ENCODE measurements at regions not wholly inside any gene's neighbourhood (a gene's known extent, or its start where the extent isn't known, plus 50 kb on each side); places are given as distances from the start of the nearest gene placed in this dataset.
"Not testable (repeated sequence)": the region's sequence is repeated elsewhere in the genome, so short reads cannot be mapped to it uniquely, and the experiment has no call there.

- DNase-seq (ENCODE audit: low read depth, low spot score) = no peak
- no peak overlapping the region for H3K9ac ChIP-seq (ENCODE audit: insufficient read length, low read depth)
- no peaks in the 10 kb centered on the region for H3K36me3 ChIP-seq (ENCODE audit: insufficient read depth, insufficient read length, low read length)
- H3K27me3 ChIP-seq (ENCODE audit: insufficient read depth, insufficient read length) = no peaks in the 10 kb centered on the region
- no peaks in the 10 kb centered on the region for H3K4me1 ChIP-seq (ENCODE audit: insufficient read depth, insufficient read length)
- H3K4me3 ChIP-seq (ENCODE audit: insufficient read length, low read depth) = no peak overlapping the region
- no peaks in the 10 kb centered on the region for H3K9me3 ChIP-seq (ENCODE audit: insufficient read depth, low read length)
- TF ChIP-seq ZNF274 (IDR thresholded peaks at IDR 0.05; ENCODE audit: low read depth, low read length) = no peak
- TF ChIP-seq YY1 (IDR thresholded peaks at IDR 0.05; ENCODE audit: insufficient read depth, insufficient read length) = no peak
- no peak for TF ChIP-seq SUZ12 (IDR thresholded peaks at IDR 0.05; ENCODE audit: extremely low read depth, insufficient read depth, insufficient read length)
Measured at GRCh38 chr13:64154514-64154913, 2738.9 kb upstream of the PCDH20 start.

- TF ChIP-seq YY1 (IDR thresholded peaks at IDR 0.05; ENCODE audit: insufficient read depth, insufficient read length) (no peak), ZNF274 (IDR thresholded peaks at IDR 0.05; ENCODE audit: low read depth, low read length) (no peak), SUZ12 (IDR thresholded peaks at IDR 0.05; ENCODE audit: extremely low read depth, insufficient read depth, insufficient read length) (no peak)
- no peak for DNase-seq (ENCODE audit: low read depth, low spot score)
- H3K27me3 ChIP-seq (ENCODE audit: insufficient read depth, insufficient read length) = no peaks in the 10 kb centered on the region
- no peak overlapping the region for H3K9ac ChIP-seq (ENCODE audit: insufficient read length, low read depth)
- H3K4me1 ChIP-seq (ENCODE audit: insufficient read depth, insufficient read length) = no peaks in the 10 kb centered on the region
- no peaks in the 10 kb centered on the region for H3K36me3 ChIP-seq (ENCODE audit: insufficient read depth, insufficient read length, low read length)
- no peaks in the 10 kb centered on the region for H3K9me3 ChIP-seq (ENCODE audit: insufficient read depth, low read length)
- no peak overlapping the region for H3K4me3 ChIP-seq (ENCODE audit: insufficient read length, low read depth)
Measured at GRCh38 chr13:64130600-64130999, 2715.0 kb upstream of the PCDH20 start.

GRCh38 chr13:64130171-64130570 is 2714.5 kb upstream of the PCDH20 start:
- H3K27me3 ChIP-seq (ENCODE audit: insufficient read depth, insufficient read length) = no peaks in the 10 kb centered on the region

GRCh38 chr13:64127856-64128255 is 2712.2 kb upstream of the PCDH20 start:
- H3K27me3 ChIP-seq (ENCODE audit: insufficient read depth, insufficient read length) = no peaks in the 10 kb centered on the region
- H3K36me3 ChIP-seq (ENCODE audit: insufficient read depth, insufficient read length, low read length) = no peaks in the 10 kb centered on the region
- H3K9me3 ChIP-seq (ENCODE audit: insufficient read depth, low read length) = no peaks in the 10 kb centered on the region
- no peak for TF ChIP-seq SUZ12 (IDR thresholded peaks at IDR 0.05; ENCODE audit: extremely low read depth, insufficient read depth, insufficient read length)
- TF ChIP-seq ZNF274 (IDR thresholded peaks at IDR 0.05; ENCODE audit: low read depth, low read length) = no peak
- no peak for TF ChIP-seq YY1 (IDR thresholded peaks at IDR 0.05; ENCODE audit: insufficient read depth, insufficient read length)
- no peak for DNase-seq (ENCODE audit: low read depth, low spot score)
- H3K4me3 ChIP-seq (ENCODE audit: insufficient read length, low read depth) = no peak overlapping the region
- H3K4me1 ChIP-seq (ENCODE audit: insufficient read depth, insufficient read length) = no peaks in the 10 kb centered on the region
- H3K9ac ChIP-seq (ENCODE audit: insufficient read length, low read depth) = no peak overlapping the region

More at GRCh38 chr13:64130171-64130570, 2714.5 kb upstream of the PCDH20 start:
- Histone ChIP-seq H3K4me3 (ENCODE audit: insufficient read length, low read depth) (no peak overlapping the region), H3K9ac (ENCODE audit: insufficient read length, low read depth) (no peak overlapping the region), H3K4me1 (ENCODE audit: insufficient read depth, insufficient read length) (no peaks in the 10 kb centered on the region), H3K36me3 (ENCODE audit: insufficient read depth, insufficient read length, low read length) (no peaks in the 10 kb centered on the region), H3K9me3 (ENCODE audit: insufficient read depth, low read length) (no peaks in the 10 kb centered on the region)
- no peak for DNase-seq (ENCODE audit: low read depth, low spot score)
- TF ChIP-seq ZNF274 (IDR thresholded peaks at IDR 0.05; ENCODE audit: low read depth, low read length) = no peak

GRCh38 chr13:64127192-64127591 is 2711.5 kb upstream of the PCDH20 start:
- H3K4me3 ChIP-seq (ENCODE audit: insufficient read length, low read depth) = no peak overlapping the region
- H3K27me3 ChIP-seq (ENCODE audit: insufficient read depth, insufficient read length) = no peaks in the 10 kb centered on the region
- H3K4me1 ChIP-seq (ENCODE audit: insufficient read depth, insufficient read length) = no peaks in the 10 kb centered on the region
- H3K9ac ChIP-seq (ENCODE audit: insufficient read length, low read depth) = no peak overlapping the region
- no peak for DNase-seq (ENCODE audit: low read depth, low spot score)
- no peaks in the 10 kb centered on the region for H3K36me3 ChIP-seq (ENCODE audit: insufficient read depth, insufficient read length, low read length)
- no peaks in the 10 kb centered on the region for H3K9me3 ChIP-seq (ENCODE audit: insufficient read depth, low read length)
- no peak for TF ChIP-seq YY1 (IDR thresholded peaks at IDR 0.05; ENCODE audit: insufficient read depth, insufficient read length)

- H3K36me3 ChIP-seq (ENCODE audit: insufficient read depth, insufficient read length, low read length); H3K4me3 ChIP-seq (ENCODE audit: insufficient read length, low read depth); H3K9ac ChIP-seq (ENCODE audit: insufficient read length, low read depth); H3K4me1 ChIP-seq (ENCODE audit: insufficient read depth, insufficient read length); H3K27me3 ChIP-seq (ENCODE audit: insufficient read depth, insufficient read length); DNase-seq (ENCODE audit: low read depth, low spot score); H3K9me3 ChIP-seq (ENCODE audit: insufficient read depth, low read length): not testable (repeated sequence)
Measured at GRCh38 chr13:64121023-64121709, 2705.5 kb upstream of the PCDH20 start.

GRCh38 chr13:64099994-64100393 is 2684.3 kb upstream of the PCDH20 start:
- TF ChIP-seq YY1 (IDR thresholded peaks at IDR 0.05; ENCODE audit: insufficient read depth, insufficient read length) (no peak), ZNF274 (IDR thresholded peaks at IDR 0.05; ENCODE audit: low read depth, low read length) (no peak), SUZ12 (IDR thresholded peaks at IDR 0.05; ENCODE audit: extremely low read depth, insufficient read depth, insufficient read length) (no peak)
- Histone ChIP-seq H3K36me3 (ENCODE audit: insufficient read depth, insufficient read length, low read length) (no peaks in the 10 kb centered on the region), H3K4me1 (ENCODE audit: insufficient read depth, insufficient read length) (no peaks in the 10 kb centered on the region), H3K4me3 (ENCODE audit: insufficient read length, low read depth) (no peak overlapping the region), H3K9me3 (ENCODE audit: insufficient read depth, low read length) (no peaks in the 10 kb centered on the region), H3K9ac (ENCODE audit: insufficient read length, low read depth) (no peak overlapping the region), H3K27me3 (ENCODE audit: insufficient read depth, insufficient read length) (no peaks in the 10 kb centered on the region)
- DNase-seq (ENCODE audit: low read depth, low spot score) = no peak

GRCh38 chr13:64090311-64090710 is 2674.7 kb upstream of the PCDH20 start:
- DNase-seq (ENCODE audit: low read depth, low spot score) = no peak

More at GRCh38 chr13:64090311-64090710, 2674.7 kb upstream of the PCDH20 start:
- Histone ChIP-seq H3K9ac (ENCODE audit: insufficient read length, low read depth) (no peak overlapping the region), H3K4me1 (ENCODE audit: insufficient read depth, insufficient read length) (no peaks in the 10 kb centered on the region), H3K27me3 (ENCODE audit: insufficient read depth, insufficient read length) (no peaks in the 10 kb centered on the region), H3K9me3 (ENCODE audit: insufficient read depth, low read length) (no peaks in the 10 kb centered on the region), H3K36me3 (ENCODE audit: insufficient read depth, insufficient read length, low read length) (no peaks in the 10 kb centered on the region), H3K4me3 (ENCODE audit: insufficient read length, low read depth) (no peak overlapping the region)
- TF ChIP-seq YY1 (IDR thresholded peaks at IDR 0.05; ENCODE audit: insufficient read depth, insufficient read length) (no peak), ZNF274 (IDR thresholded peaks at IDR 0.05; ENCODE audit: low read depth, low read length) (no peak), SUZ12 (IDR thresholded peaks at IDR 0.05; ENCODE audit: extremely low read depth, insufficient read depth, insufficient read length) (no peak)
